MCF 10A (cell line): ENCODE measurements at regions not wholly inside any gene's neighbourhood (a gene's known extent, or its start where the extent isn't known, plus 50 kb on each side); places are given as distances from the start of the nearest gene placed in this dataset.
A peak's percentile ranks its signal among the peaks of the same experiment; 100 is the strongest.

Source experiments
- BruUV-seq: library from RNA; stranded (reverse); fragments of 400-500 nt; replicated peaks from 2 replicates; lab custom pipeline; 2021; lab: Mats Ljungman, UMichigan
- CTCF ChIA-PET: fragments of 300-600 bp; sonication (Branson Sonifier 250); formaldehyde crosslinking; extraction: SDS; loops from one replicate; lab custom pipeline; 2021; ENCODE audit warnings: antibody characterized with exemption, inconsistent platforms; lab: Yijun Ruan, JAX
- POLR2A ChIA-PET: fragments of 300-600, 350-650 bp; sonication (Branson Sonifier 250); formaldehyde crosslinking; extraction: SDS; loops from one replicate; lab custom pipeline; 2020; ENCODE audit warnings: antibody characterized with exemption, inconsistent platforms; lab: Yijun Ruan, JAX
- DNase-seq: peaks from one replicate; pipeline ENCODE4 v3.0.0-alpha.2; 2018; ENCODE audit not compliant: unreplicated experiment
- H3K27ac Mint-ChIP-seq: one replicate; pipeline ENCODE4 v1.8.0; 2022; ENCODE audit warnings: mild to moderate bottlenecking, low read depth, mixed read lengths; ENCODE audit not compliant: unreplicated experiment
- H3K27me3 Mint-ChIP-seq: one replicate; pipeline ENCODE4 v1.8.0; 2022; ENCODE audit warnings: mixed read lengths; ENCODE audit not compliant: insufficient read depth, unreplicated experiment
- H3K36me3 Mint-ChIP-seq: one replicate; pipeline ENCODE4 v1.8.0; 2022; ENCODE audit warnings: mild to moderate bottlenecking, moderate library complexity, mixed read lengths; ENCODE audit not compliant: insufficient read depth, unreplicated experiment
- H3K4me1 Mint-ChIP-seq: one replicate; pipeline ENCODE4 v1.8.0; 2022; ENCODE audit warnings: mixed read lengths; ENCODE audit not compliant: insufficient read depth, unreplicated experiment
- H3K4me3 Mint-ChIP-seq: one replicate; pipeline ENCODE4 v1.8.0; 2022; ENCODE audit warnings: mild to moderate bottlenecking, moderate library complexity, mixed read lengths; ENCODE audit not compliant: unreplicated experiment
- H3K9me3 Mint-ChIP-seq: one replicate; pipeline ENCODE4 v1.8.0; 2022; ENCODE audit warnings: mixed read lengths; ENCODE audit not compliant: unreplicated experiment
- intact Hi-C: fragments of 100-400 bp; cut with micrococcal nuclease; formaldehyde crosslinking; loops from 2 replicates; pipeline ENCODE4 v1.14.1; 2022
- TF ChIP-seq, protein P1 (sequence below): fragments of 200-600 bp; IDR thresholded peaks from one replicate; pipeline ENCODE4 v1.8.0; 2022; ENCODE audit warnings: antibody characterized with exemption, mild to moderate bottlenecking; ENCODE audit not compliant: unreplicated experiment

DNA sequence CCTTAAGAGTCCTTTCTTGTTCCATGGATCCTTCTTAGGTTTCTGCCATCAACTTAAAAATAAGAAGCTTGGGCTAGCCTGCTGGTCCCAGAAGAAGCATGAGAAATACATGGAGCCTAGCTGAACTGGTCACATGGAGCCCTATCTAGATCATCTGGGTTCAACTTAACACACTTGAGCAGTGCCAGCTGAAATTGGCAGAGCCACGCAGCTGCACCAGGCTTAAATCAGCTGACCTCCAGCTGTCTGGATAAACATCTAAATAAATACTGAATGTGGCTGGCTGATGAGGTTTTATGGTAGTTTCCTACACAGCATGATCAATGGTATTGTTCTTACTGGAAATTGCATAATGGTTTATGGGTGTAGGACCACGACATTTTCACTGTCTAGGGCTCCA, 598.4 kb upstream of the FAM241A start:
- Mint-ChIP-seq H3K36me3 (no peaks in the 10 kb centered on the region), H3K27me3 (no peaks in the 10 kb centered on the region), H3K27ac (no peak overlapping the region), H3K4me1 (no peaks in the 10 kb centered on the region), H3K9me3 (no peaks in the 10 kb centered on the region), H3K4me3 (no peak overlapping the region)
- ChIA-PET POLR2A (no interaction called here), CTCF (no interaction called here)
- TF ChIP-seq, protein P1, sequence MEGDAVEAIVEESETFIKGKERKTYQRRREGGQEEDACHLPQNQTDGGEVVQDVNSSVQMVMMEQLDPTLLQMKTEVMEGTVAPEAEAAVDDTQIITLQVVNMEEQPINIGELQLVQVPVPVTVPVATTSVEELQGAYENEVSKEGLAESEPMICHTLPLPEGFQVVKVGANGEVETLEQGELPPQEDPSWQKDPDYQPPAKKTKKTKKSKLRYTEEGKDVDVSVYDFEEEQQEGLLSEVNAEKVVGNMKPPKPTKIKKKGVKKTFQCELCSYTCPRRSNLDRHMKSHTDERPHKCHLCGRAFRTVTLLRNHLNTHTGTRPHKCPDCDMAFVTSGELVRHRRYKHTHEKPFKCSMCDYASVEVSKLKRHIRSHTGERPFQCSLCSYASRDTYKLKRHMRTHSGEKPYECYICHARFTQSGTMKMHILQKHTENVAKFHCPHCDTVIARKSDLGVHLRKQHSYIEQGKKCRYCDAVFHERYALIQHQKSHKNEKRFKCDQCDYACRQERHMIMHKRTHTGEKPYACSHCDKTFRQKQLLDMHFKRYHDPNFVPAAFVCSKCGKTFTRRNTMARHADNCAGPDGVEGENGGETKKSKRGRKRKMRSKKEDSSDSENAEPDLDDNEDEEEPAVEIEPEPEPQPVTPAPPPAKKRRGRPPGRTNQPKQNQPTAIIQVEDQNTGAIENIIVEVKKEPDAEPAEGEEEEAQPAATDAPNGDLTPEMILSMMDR: no peak
- intact Hi-C loops: no loop called here
- BruUV-seq: no TSS peak
- DNase-seq: no peak

DNA sequence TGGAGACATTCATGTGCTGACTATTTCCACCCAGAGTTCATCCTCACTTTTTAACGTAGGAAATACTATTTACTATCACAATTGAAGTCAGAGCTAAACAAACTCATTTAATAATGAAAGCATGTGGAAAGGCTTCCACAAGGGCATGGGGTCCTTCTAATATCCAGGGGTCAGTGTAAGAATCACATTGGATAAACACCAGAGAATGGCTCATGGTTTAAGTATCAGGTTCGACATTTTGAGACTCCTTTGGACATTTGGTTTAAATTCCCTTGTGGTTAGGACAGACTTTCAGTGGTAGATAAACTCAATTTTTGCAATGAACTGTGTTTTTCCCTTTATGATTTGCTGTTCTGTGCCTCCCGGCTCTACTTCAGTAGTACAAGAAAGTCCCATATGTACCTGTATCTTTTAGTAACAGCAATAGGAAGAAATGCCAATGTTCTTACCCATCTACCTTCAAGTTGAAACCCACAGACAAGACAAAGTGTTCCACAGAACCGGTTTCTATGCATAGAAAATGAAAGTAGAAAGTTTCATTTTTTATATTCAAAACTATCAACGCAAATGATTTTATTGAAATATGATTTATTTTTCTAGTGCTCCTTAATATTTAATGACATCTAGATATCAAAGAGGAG, 589.0 kb upstream of the FAM241A start:
- peaks cover 4% of the 10 kb centered on the region for H3K4me1 Mint-ChIP-seq
- CTCF ChIA-PET: interaction anchor here (0.9 kb wide), 2 partner anchors 16 to 1040 kb away, joined by 3 read pairs; no protein-coding TSS in a partner anchor
- TF ChIP-seq, protein P1: no peak
- no peak for DNase-seq
- intact Hi-C loops: no loop called here
- no peaks in the 10 kb centered on the region for H3K27me3 Mint-ChIP-seq
- BruUV-seq: no TSS peak
- H3K4me3 Mint-ChIP-seq: no peak overlapping the region
- no peaks in the 10 kb centered on the region for H3K9me3 Mint-ChIP-seq
- H3K36me3 Mint-ChIP-seq: peaks cover 6% of the 10 kb centered on the region
- H3K27ac Mint-ChIP-seq: no peak overlapping the region
- POLR2A ChIA-PET: no interaction called here

DNA sequence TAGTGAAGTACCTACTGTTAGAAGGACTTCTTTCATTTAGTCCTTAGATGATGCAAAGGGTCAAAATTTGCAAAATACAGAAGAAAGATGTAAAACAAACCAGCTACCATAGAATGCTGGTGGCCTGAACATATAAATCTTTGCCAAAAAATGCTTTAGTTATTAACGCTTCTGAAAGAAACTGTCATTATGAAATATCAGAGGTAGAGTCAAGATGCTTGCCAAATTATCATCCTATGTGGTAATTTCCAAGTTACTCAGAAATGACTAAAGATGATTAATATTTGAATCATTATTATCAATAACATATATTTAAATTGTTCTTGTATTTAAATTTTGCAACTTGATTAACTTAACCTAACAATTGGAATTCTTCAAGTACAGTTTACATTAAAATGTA, 588.4 kb upstream of the FAM241A start:
- intact Hi-C loops: no loop called here
- Mint-ChIP-seq H3K4me1 (peaks cover 4% of the 10 kb centered on the region), H3K27me3 (no peaks in the 10 kb centered on the region), H3K9me3 (no peaks in the 10 kb centered on the region), H3K4me3 (no peak overlapping the region), H3K27ac (no peak overlapping the region), H3K36me3 (peaks cover 6% of the 10 kb centered on the region)
- DNase-seq: peak; percentile 49
- TF ChIP-seq, protein P1: no peak
- CTCF ChIA-PET: interaction anchor here (0.6 kb wide), 1 partner anchor 812 kb away, joined by 3 read pairs; no protein-coding TSS in a partner anchor
- no TSS peak for BruUV-seq
- POLR2A ChIA-PET: interaction anchor here (0.6 kb wide), 1 partner anchor 16 kb away, joined by 3 read pairs; no protein-coding TSS in a partner anchor

GRCh38 chr4:111562826-111563225, 582.4 kb upstream of the FAM241A start:
- TF ChIP-seq, protein P1: no peak
- Mint-ChIP-seq H3K4me3 (no peak overlapping the region), H3K4me1 (no peaks in the 10 kb centered on the region), H3K36me3 (peaks cover 6% of the 10 kb centered on the region), H3K27me3 (no peaks in the 10 kb centered on the region), H3K27ac (no peak overlapping the region), H3K9me3 (peaks cover 7% of the 10 kb centered on the region)
- intact Hi-C loops: no loop called here
- CTCF ChIA-PET: interaction anchor here (0.6 to 1.0 kb wide), 2 partner anchors 11 to 40 kb away, joined by 3 to 6 read pairs; no protein-coding TSS in a partner anchor
- BruUV-seq: no TSS peak
- no peak for DNase-seq
- POLR2A ChIA-PET: no interaction called here
